GM18520 (cell line): ENCODE measurements at regions not wholly inside any gene's neighbourhood (a gene's known extent, or its start where the extent isn't known, plus 50 kb on each side); places are given as distances from the start of the nearest gene placed in this dataset.
"Not testable (repeated sequence)": the region's sequence is repeated elsewhere in the genome, so short reads cannot be mapped to it uniquely, and the experiment has no call there.

Source experiments
- ATAC-seq: cut with Tn5 transposase; IDR thresholded peaks from one replicate; pipeline ENCODE4 v1.9.1; 2021; ENCODE audit not compliant: unreplicated experiment

DNA sequence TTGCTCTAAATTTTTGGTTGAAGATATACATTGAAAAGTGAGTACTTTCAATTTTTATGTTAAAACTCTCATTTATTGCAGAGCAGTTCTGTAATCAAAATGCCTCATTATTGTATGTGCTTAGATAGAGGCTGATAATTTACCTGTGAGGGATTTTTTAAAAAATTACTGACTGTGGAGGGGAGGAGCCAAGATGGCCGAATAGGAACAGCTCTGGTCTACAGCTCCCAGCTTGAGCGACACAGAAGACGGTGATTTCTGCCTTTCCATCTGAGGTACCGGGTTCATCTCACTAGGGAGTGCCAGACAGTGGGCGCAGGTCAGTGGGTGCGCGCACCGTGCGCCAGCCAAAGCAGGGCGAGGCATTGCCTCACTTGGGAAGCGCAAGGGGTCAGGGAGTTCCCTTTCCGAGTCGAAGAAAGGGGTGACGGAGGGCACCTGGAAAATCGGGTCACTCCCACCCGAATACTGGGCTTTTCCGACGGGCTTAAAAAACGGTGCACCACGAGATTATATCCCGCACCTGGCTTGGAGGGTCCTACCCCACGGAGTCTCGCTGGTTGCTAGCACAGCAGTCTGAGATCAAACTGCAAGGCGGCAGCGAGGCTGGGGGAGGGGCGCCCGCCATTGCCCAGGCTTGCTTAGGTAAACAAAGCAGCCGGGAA, 89.4 kb downstream of the DDX11 start:
- not testable (repeated sequence) for ATAC-seq

DNA sequence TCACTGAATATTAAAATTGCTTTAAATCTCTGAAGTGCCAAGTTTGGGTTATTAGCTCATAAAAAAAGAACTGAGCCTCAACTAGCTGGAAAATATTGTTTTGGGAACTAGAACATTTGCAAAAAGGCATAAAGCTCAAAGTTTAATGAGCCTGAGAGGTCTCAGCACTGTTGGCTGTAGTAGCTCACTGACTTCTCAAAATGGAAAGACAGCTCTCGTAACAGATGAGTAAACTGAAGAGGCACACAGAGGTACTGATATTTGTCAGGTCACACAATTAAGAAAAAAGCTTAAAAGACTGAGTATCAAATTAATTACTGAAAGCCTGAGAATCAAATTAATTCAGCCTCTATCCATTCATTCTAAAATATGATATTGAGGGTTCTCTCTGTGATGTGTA, 100.6 kb downstream of the DDX11 start:
- not testable (repeated sequence) for ATAC-seq

DNA sequence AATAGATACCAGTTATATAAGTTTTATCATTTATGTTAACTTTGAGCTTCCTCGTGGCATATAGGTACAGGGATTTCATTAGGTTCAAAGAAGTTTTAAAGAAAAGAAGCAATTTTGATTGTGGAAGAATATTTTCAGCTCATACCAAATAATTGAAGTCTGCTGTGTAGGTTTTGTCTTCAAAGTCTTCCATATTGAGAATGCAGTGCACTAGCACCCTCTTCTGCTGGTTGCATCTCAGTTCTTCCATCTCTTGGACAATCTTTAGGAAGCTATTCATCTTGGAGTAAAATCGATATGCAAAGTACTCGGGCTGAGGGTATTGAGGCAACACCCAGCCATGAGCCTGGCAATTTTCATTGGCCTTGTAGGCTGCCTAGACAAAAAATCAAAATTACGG, 103.9 kb downstream of the DDX11 start:
- ATAC-seq: not testable (repeated sequence)

DNA sequence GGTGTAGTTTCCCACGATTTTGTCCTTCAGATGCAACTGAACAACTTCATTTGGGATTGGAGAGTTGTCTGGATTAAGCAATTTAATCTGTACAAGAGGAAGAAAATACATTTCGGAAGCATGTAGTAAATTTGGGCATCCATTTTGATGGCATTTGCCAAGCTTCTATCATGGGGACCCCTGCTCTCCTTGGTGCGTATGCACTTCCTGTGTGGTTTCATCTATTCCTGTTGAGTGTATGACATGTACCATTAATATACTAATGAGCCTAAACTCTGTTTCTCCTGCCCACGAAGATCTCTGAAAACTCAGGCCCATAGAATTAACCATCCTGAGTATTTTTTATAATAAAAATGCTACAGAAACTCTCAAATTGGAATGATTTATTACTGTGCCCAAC, 105.2 kb downstream of the DDX11 start:
- not testable (repeated sequence) for ATAC-seq

DNA sequence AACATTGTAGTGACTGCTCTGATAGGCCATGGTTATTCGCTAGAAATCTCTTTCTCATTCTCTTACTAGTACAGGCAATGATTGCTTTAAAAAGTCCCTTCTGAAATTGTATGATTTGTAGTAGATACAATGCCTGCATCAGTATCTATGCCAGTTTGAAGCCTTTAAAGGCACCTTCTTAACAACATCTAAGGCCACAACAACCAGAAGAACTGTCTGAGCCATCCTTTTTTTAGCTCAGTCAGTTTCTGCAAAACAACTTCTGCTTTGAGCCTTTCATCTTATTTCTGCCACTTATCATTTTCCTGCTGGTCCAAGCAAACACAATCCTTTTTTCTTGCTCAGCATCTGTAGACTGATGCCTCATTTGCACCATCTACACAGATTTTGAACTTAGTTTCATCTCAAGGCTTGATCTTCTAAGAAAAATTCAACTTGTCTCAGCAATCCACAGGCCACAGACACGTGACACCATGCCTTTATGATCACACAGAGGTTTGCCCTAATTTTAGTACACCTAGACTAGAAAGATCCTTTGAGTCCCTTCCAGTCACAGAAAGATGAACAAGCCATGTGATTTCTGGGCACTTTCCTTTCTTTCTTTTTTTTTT, 106.1 kb downstream of the DDX11 start:
- not testable (repeated sequence) for ATAC-seq

DNA sequence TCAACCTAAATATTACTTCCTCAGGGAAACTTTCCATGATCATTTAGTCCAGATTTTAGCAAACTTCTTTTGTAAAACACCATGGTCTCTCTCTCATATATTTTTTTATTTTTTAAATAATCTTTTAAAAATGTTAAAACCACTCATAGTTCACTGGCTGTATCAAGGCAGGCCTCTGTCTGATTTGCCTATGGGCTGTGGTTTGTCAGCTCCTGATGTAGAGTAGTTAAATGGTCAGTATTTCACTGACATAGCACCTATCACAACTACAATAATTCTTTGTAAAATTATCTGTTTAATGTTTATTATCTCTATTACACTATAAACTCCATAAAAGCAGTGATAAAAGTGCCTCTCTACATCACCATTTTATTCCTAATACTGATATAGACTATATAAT, 108.9 kb downstream of the DDX11 start:
- ATAC-seq: not testable (repeated sequence)

DNA sequence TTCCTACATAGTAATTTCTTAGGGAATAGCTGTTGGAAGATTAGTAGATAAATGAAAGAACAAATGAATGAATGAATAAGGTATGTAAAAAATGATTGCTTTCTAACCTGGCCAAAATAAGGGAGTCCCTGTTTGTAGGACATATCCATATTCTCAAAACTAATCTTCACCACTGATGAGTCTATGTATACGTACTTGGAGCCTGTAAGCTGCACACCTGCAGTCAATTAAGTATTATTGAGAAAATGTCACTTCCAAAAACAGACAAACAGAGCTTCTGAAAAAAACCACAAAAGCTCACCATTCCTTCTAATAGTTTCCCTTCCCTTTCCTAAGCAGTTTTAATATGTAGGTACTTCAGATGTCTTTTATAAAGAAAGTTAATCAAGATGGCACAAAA, 109.4 kb downstream of the DDX11 start:
- ATAC-seq: not testable (repeated sequence)

DNA sequence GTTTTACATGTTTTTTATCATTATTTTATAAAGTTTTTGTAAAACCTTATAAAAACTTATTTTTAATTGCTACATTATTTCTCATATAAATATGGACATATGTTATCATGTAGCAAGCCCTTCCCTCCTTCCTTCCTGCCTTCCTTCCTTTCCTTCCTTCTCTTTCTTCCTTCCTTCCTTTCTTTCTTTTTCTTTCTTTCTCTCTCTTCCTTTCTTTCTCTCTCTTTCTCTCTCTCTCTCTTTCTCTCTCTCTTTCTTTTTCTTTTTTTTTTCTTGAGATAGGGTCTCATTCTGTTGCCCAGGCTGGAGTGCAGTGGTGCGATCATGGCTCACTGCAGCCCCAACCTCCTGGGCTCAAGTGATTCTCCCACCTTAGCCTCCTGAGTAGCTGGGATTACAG, 110.2 kb downstream of the DDX11 start:
- not testable (repeated sequence) for ATAC-seq

DNA sequence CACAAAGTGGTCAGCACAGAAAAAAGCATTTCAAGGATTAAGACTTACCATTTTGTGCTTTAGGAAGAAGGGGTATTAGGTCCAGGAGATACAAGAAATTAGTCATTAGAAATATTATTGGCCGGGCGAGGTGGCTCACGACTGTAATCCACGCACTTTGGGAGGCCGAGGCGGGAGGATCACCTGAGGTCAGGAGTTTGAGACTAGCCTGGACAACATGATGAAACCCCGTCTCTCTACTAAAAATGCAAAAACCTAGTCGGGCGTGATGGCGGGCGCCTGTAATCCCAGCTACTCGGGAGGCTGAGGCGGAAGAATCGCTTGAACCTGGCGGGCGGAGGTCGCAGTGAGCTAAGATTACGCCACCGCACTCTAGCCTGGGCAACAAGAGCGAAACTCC, 111.0 kb downstream of the DDX11 start:
- not testable (repeated sequence) for ATAC-seq

DNA sequence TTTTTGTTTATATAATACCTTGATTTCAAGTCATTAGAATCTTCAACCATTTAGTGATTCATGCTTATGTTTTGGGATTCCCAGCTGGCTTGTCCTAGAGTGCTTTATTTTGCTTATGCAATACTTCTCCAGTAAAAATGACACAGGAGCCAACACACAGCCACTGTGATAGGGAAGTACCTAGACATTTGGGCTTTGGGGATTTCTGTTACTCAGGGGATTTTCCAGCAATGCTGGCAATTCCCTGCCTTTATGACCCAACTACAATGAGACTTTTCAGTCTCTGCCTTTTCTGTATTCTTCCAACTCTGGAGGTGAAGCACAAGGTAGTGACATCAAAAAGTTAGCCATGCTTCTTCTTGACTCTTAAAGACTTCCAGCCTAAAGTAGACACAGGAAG, 119.0 kb downstream of the DDX11 start:
- ATAC-seq: peak; percentile 45

DNA sequence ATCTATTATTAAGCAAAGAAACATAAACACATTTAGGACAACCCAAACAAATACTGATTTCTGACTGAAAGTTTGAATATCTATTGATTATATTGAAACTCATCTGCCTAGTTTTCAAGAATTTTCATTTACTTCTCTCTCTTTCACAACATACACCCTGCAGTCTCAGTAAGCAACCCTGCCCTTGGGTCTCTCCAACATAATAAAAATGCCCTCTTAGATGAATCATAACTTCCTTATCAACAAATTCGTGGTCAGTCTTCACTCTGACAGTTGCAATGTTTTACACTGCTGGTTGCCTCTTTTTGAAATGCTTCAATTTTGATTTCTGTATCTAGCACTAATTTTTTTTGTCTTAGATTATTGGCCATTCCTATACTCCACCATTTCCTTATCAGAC, 122.0 kb downstream of the DDX11 start:
- not testable (repeated sequence) for ATAC-seq

DNA sequence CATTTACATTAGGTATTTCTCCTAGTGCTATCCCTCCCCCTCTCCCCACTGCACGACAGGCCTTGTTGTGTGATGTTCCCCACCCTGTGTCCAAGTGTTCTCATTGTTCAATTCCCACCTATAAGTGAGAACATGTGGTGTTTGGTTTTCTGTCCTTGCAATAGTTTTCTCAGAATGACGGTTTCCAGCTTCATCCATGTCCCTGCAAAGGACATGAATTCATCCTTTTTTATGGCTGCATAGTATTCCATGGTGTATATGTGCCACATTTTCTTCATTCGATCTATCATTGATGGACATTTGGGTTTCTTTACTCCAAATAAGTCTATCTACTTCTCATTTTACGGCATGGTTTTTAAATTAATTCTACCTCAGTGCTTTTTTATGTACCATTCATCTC, 125.8 kb downstream of the DDX11 start:
- not testable (repeated sequence) for ATAC-seq

DNA sequence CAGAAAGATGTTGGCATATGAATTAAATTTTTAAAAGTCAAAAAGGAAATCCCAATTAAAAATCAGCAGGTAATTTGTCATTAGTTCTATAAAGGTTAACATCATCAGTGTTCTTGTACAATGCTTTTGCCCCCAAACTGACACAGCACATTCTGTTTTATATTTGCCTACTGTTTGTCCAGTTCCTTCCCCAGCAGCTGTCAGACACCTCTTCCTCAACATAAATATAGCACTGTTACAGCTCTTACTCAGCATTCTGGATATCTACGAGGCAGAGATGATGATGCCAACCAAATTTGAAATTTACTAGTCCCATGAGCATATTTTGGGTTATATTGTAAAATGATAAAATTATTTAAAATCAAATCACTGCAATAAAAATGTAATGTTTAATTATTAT, 124.6 kb downstream of the SINHCAF start:
- ATAC-seq: no peak

DNA sequence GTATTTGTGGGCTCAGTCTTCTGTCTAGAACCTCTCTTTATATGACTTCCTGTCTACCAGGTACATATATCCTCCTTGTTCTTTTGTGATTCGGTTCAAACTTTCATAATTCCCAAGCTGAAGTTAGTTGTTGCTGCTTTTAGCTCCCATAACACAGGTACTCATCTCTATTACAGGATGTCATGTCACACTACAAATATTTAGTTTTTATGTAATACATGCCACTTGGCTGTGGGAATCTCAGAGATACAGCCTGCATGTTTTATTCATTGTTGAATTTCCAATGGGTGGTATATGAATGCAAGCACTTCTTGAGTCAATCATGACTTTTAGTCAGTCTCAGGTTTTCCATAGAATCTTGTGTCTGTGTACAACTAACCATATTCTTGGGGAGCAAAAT, 122.7 kb downstream of the SINHCAF start:
- no peak for ATAC-seq

DNA sequence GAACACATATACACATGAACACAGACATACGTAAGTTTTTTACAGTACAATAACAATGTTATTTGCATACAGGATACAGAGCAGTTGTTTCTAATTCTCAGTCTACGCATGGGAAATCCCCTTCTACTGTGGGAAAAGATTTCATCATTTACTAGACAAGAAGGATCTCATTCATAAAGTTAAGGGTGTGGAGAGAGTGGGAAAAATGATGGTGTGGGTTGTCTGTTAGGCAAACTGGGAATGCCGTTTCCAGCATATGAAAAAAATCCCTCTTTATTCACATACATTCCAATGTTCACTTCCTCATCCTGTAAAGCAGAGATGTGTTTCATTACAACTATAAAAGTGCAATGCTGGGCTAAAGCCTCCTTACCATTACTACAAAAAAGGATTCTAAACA, 120.9 kb downstream of the SINHCAF start:
- peak; percentile 94 for ATAC-seq

DNA sequence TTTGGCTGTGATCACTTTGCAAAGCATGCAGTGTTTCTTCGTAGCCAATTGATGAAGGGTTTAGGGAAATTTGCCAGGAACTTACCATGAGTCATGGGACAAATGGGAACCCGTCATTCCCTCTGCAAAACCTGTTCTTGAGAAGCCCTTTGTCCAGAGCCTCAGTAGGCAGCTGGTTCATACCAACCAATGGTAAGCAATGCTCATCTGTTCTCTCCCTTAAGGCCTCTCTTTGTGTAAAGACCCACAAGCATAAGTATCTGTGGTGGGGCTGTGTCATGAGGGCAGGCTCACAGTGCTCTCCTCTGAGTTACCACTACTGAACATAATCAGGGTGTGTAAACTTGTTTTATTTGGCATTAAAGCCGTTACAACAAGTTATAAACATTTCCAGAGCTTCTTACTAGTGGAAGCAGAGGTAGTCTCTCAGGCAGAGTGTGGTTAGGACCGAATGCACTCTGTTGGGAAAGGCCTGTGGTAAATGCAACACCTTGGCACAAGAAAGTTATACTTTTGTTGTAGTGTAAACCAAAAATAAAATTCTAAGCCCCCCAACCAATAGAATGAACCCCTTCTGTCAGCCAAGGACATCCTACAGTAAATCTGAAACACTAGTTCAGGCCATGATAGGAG, 119.8 kb downstream of the SINHCAF start:
- ATAC-seq: no peak

DNA sequence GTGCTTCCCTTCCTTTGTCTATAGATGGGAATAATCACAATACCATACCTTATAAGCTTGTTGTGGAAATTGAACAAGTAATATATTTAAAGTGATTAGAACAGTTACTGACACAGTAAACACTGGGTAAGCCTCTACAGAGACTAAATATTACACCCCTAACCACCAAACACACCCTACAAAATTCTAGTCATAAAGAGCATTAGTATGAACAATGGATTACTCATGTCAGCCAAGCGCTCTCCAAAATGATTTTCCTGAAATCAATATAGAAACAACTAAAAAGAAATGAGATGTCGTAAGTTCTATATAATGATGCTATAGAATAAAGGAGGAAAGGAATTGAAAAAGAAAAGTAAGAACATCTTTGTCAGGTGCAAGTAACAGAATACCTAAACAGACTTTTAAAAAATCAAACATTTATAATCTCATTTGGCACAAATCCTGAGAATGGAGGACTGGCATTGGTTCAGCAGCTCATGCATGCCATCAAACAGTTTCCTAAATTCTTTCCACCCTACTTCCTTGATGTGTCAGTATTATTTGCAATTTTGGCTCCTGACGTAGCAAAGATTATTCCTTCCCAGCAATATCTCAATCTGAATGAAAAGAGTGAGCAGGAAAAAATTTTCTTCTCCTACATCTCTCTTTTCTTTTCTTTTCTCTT, 118.0 kb downstream of the SINHCAF start:
- no peak for ATAC-seq

DNA sequence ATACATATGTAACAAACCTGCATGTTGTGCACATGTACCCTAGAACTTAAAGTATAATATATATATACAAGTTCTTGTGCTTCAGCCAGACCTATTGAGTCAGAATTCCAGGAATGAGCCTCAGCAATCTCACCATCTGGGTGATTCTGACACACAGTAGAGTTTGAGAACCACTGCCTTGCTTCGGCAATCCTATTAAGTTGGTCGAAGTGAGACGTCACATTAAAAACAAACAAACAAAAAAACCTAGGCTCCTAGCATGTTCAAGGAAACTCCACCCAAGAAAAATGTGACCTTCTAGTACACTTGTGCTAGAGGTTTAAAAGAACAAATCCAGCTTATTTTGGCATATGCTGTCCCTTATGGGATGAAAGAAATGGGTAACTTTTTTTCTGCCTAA, 115.8 kb downstream of the SINHCAF start:
- no peak for ATAC-seq

DNA sequence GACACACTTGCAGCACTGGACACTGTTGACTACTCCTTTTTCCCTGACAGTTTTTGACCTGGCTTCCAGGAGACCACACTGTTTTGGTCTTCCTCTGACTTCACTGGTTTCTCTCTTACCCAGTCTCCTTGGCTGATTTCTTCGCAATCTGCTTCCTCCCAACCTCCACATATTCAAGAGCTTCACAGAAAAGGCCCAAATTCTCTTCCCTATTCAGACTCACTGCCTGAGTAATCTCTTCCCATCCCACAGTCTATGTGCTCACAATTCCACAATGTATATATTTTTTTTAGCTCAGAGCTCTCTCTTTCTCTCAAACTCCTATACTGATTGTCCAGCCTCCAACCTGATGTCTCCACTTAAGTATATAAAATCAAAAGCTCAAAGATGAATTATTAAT, 115.4 kb downstream of the SINHCAF start:
- ATAC-seq: no peak

DNA sequence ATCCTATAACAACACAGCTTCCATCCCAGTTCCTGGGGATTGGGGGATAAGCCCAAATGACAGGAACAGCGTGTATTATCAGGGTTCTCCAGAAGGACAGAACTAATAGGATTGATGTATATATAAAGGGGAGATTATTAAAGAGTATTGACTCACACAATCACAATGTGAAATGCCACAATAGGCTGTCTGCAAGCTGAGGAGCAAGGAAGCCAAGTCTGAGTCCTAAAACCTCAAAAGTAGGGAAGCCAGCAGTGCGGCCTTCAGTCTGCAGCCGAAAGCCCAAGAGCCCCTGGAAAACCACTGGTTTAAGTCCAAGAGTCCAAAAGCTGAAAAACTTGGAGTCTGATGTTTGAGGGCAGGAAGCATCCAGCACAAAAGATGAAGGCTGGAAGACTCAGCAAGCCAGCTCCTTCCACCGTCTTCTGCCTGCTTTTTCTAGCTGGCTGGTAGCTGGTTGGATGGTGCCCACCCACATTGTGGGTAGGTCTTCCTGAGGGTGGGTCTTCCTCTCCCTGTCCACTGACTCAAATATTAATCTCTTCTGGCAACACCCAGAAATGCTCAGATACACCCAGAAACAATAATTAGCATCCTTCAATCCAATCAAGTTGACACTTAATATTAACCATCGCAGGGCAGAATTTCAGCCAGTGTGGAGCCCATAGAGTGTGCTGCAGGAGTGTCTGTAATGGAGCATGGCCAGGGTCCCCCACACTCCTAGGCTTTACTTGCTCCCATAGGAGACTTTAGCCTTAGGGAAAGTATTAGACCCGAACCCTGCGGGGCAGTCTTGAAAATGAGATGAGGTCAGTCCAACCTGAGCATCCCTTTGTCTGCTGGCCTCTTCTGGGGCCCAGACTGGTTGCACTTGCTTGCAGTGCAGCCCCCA, 111.1 kb downstream of the SINHCAF start:
- no peak for ATAC-seq
